H1 (cell line): ENCODE measurements at regions not wholly inside any gene's neighbourhood (a gene's known extent, or its start where the extent isn't known, plus 50 kb on each side); places are given as distances from the start of the nearest gene placed in this dataset.

ENCODE experiments used
- CBX5 ChIP-seq: fragments of 300-800, 300-1000 bp; sonication (generic); IDR thresholded peaks from 2 replicates; pipeline ENCODE4 v1.7.1; 2016; ENCODE audit warnings: antibody characterized with exemption, low read length, low read depth
- JUND ChIP-seq: IDR thresholded peaks from 2 replicates; pipeline ENCODE4 v1.6.1; 2011; ENCODE audit warnings: mild to moderate bottlenecking, improper control_type of control experiment, low read length
- KDM1A ChIP-seq: fragments of 200-600, 300-600 bp; sonication (generic); IDR thresholded peaks from 2 replicates; pipeline ENCODE4 v1.7.1; 2016; ENCODE audit warnings: mild to moderate bottlenecking, low read length, borderline replicate concordance
- TF ChIP-seq, protein P1 (sequence below): IDR thresholded peaks from 2 replicates; pipeline ENCODE4 v1.6.1; 2011; ENCODE audit warnings: low read depth, mild to moderate bottlenecking, low read length; ENCODE audit not compliant: insufficient read depth
- TF ChIP-seq, protein P2 (sequence below): IDR thresholded peaks from 2 replicates; pipeline ENCODE4 v1.6.1; 2012; ENCODE audit warnings: inconsistent platforms

DNA sequence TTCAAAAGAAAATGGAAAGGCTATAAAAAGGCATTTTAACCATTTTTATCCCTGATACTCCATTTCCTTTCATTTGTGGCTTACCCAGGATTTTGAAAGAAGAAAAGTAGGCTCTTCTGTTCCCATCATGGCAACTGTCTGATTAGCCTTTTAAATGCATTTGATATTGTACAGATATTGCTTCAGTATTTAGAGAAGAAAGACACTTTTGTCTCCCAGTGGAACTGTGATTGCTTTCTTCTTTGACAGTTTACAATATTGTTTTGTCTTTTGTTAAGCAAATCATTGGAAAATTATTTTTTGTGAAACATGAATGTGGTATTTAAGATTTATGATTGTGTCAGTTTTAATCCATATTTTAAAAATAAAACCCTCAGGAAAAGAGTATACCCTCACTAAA is 297.4 kb upstream of the TACR3 start (continued):
- TF ChIP-seq CBX5 = no peak
- TF ChIP-seq, protein P1, sequence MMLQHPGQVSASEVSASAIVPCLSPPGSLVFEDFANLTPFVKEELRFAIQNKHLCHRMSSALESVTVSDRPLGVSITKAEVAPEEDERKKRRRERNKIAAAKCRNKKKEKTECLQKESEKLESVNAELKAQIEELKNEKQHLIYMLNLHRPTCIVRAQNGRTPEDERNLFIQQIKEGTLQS = no peak
- TF ChIP-seq, protein P2, sequence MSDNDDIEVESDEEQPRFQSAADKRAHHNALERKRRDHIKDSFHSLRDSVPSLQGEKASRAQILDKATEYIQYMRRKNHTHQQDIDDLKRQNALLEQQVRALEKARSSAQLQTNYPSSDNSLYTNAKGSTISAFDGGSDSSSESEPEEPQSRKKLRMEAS = no peak
- no peak for TF ChIP-seq JUND
- no peak for TF ChIP-seq KDM1A
